ENCODE measurements at regions not wholly inside any gene's neighbourhood (a gene's known extent, or its start where the extent isn't known, plus 50 kb on each side); places are given as distances from the start of the nearest gene placed in this dataset.

- TF ChIP-seq, protein P1, sequence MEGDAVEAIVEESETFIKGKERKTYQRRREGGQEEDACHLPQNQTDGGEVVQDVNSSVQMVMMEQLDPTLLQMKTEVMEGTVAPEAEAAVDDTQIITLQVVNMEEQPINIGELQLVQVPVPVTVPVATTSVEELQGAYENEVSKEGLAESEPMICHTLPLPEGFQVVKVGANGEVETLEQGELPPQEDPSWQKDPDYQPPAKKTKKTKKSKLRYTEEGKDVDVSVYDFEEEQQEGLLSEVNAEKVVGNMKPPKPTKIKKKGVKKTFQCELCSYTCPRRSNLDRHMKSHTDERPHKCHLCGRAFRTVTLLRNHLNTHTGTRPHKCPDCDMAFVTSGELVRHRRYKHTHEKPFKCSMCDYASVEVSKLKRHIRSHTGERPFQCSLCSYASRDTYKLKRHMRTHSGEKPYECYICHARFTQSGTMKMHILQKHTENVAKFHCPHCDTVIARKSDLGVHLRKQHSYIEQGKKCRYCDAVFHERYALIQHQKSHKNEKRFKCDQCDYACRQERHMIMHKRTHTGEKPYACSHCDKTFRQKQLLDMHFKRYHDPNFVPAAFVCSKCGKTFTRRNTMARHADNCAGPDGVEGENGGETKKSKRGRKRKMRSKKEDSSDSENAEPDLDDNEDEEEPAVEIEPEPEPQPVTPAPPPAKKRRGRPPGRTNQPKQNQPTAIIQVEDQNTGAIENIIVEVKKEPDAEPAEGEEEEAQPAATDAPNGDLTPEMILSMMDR (conservative IDR thresholded peaks at IDR 0.05) = no peak
- TF ChIP-seq ZFX (IDR thresholded peaks at IDR 0.05) = no peak
Measured at GRCh38 chr5:81895307-81895706, 76.5 kb upstream of the ATG10 start.

Measured in C4-2B (cell line).